ENCODE measurements at regions not wholly inside any gene's neighbourhood (a gene's known extent, or its start where the extent isn't known, plus 50 kb on each side); places are given as distances from the start of the nearest gene placed in this dataset.

DNA sequence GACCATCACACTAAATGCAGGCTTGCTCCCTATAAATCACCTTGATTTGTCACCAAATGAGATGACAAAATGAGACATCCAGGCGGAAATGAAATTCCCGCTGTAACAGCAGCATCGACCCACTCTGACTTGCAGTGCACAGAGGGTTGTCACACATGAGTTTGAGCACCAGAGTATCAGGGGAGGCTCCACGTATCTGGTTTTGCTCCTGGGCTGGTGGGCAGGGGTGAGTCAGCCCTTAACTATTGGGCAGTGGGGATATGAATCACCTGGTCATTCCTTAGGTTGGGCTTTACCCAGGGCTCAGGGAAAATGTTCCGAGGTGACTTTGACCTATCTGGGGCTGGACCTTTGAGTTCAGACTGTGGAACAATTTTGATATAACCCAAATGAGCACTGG is 245.2 kb upstream of the CCL2 start:
- TF ChIP-seq, protein P1, sequence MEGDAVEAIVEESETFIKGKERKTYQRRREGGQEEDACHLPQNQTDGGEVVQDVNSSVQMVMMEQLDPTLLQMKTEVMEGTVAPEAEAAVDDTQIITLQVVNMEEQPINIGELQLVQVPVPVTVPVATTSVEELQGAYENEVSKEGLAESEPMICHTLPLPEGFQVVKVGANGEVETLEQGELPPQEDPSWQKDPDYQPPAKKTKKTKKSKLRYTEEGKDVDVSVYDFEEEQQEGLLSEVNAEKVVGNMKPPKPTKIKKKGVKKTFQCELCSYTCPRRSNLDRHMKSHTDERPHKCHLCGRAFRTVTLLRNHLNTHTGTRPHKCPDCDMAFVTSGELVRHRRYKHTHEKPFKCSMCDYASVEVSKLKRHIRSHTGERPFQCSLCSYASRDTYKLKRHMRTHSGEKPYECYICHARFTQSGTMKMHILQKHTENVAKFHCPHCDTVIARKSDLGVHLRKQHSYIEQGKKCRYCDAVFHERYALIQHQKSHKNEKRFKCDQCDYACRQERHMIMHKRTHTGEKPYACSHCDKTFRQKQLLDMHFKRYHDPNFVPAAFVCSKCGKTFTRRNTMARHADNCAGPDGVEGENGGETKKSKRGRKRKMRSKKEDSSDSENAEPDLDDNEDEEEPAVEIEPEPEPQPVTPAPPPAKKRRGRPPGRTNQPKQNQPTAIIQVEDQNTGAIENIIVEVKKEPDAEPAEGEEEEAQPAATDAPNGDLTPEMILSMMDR (IDR thresholded peaks at IDR 0.05; ENCODE audit: low read depth, low read length, missing input control): no peak
- TF ChIP-seq, protein P2, sequence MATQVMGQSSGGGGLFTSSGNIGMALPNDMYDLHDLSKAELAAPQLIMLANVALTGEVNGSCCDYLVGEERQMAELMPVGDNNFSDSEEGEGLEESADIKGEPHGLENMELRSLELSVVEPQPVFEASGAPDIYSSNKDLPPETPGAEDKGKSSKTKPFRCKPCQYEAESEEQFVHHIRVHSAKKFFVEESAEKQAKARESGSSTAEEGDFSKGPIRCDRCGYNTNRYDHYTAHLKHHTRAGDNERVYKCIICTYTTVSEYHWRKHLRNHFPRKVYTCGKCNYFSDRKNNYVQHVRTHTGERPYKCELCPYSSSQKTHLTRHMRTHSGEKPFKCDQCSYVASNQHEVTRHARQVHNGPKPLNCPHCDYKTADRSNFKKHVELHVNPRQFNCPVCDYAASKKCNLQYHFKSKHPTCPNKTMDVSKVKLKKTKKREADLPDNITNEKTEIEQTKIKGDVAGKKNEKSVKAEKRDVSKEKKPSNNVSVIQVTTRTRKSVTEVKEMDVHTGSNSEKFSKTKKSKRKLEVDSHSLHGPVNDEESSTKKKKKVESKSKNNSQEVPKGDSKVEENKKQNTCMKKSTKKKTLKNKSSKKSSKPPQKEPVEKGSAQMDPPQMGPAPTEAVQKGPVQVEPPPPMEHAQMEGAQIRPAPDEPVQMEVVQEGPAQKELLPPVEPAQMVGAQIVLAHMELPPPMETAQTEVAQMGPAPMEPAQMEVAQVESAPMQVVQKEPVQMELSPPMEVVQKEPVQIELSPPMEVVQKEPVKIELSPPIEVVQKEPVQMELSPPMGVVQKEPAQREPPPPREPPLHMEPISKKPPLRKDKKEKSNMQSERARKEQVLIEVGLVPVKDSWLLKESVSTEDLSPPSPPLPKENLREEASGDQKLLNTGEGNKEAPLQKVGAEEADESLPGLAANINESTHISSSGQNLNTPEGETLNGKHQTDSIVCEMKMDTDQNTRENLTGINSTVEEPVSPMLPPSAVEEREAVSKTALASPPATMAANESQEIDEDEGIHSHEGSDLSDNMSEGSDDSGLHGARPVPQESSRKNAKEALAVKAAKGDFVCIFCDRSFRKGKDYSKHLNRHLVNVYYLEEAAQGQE (IDR thresholded peaks at IDR 0.05): no peak
- TF ChIP-seq ATF3 (IDR thresholded peaks at IDR 0.05) (no peak), GABPA (IDR thresholded peaks at IDR 0.05 in 1 of 2, conservative IDR thresholded peaks at IDR 0.05 in 1 of 2) (no peak), YY1 (IDR thresholded peaks at IDR 0.05) (no peak), FOXA2 (IDR thresholded peaks at IDR 0.05) (no peak)

Data from liver (tissue), 3 donors.